Vagina (tissue), 2 donors: ENCODE measurements at regions not wholly inside any gene's neighbourhood (a gene's known extent, or its start where the extent isn't known, plus 50 kb on each side); places are given as distances from the start of the nearest gene placed in this dataset.

ENCODE experiments used
- CTCF ChIP-seq, 3 experiments: fragments of 450-650 bp in 2 of 3; fragments of 200-600 bp in 1 of 3; sonication (generic) in 1 of 3; IDR thresholded peaks; one replicate each; pipeline ENCODE4 v1.5.1; 2017 to 2019; ENCODE audit warnings: antibody characterized with exemption in 3 of 3, mild to moderate bottlenecking in 2 of 3, moderate library complexity in 2 of 3
- POLR2A ChIP-seq, 2 donors: fragments of 450-650 bp; IDR thresholded peaks; one replicate each; pipeline ENCODE4 v1.6.1; 2017; ENCODE audit warnings: antibody characterized with exemption in 2 of 2, mild to moderate bottlenecking in 2 of 2, moderate library complexity in 2 of 2
- POLR2AphosphoS5 ChIP-seq, 2 donors: sonication (generic); formaldehyde crosslinking; IDR thresholded peaks; one replicate each; pipeline ENCODE4 v1.9.0; 2017; ENCODE audit warnings: antibody characterized with exemption in 2 of 2, mild to moderate bottlenecking in 2 of 2, low read depth in 1 of 2; ENCODE audit not compliant: insufficient read depth in 1 of 2

- TF ChIP-seq CTCF (IDR thresholded peaks at IDR 0.05): no peak
- no peak for TF ChIP-seq POLR2A (IDR thresholded peaks at IDR 0.05)
- TF ChIP-seq POLR2AphosphoS5 (IDR thresholded peaks at IDR 0.05; ENCODE audit: insufficient read depth in 1 of 2, low read depth in 1 of 2): no peak
Measured at GRCh38 chr2:35125871-35126270, 1229.7 kb upstream of the CRIM1 start.
